B cell (primary cell): ENCODE measurements at regions not wholly inside any gene's neighbourhood (a gene's known extent, or its start where the extent isn't known, plus 50 kb on each side); places are given as distances from the start of the nearest gene placed in this dataset.

Experiments used
- ATAC-seq: fragments of 200-7000 bp; cut with Tn5 transposase; one replicate; pipeline ENCODE4 v1.10.0; 2021; ENCODE audit warnings: low read depth, mild to moderate bottlenecking, moderate number of reproducible peaks, moderate library complexity
- CTCF ChIA-PET: fragments of 350-600 bp; sonication (Branson Sonifier 250); formaldehyde crosslinking; loops from one replicate; lab custom pipeline; 2021; ENCODE audit warnings: antibody characterized with exemption, inconsistent platforms; lab: Charles Lee
- POLR2A ChIA-PET: fragments of 350-600 bp; sonication (Branson Sonifier 250); formaldehyde crosslinking; loops from one replicate; lab custom pipeline; 2021; ENCODE audit warnings: antibody characterized with exemption; lab: Charles Lee
- DNase-seq: peaks from one replicate; pipeline ENCODE4 v3.0.0; 2013
- H2AFZ ChIP-seq: 2 replicates; pipeline ENCODE4 v1.6.1; 2012; ENCODE audit warnings: mild to moderate bottlenecking, low read depth, low read length; ENCODE audit not compliant: insufficient read depth, poor library complexity, severe bottlenecking
- H3K27ac ChIP-seq, 2 donors: 1 replicate in 1 of 2; 2 replicates in 1 of 2; pipeline ENCODE4 v1.5.1; 2012 to 2013; ENCODE audit warnings: low read length in 2 of 2, mild to moderate bottlenecking in 2 of 2, moderate library complexity in 1 of 2
- H3K27me3 ChIP-seq, 4 experiments: fragments of 200-600 bp in 1 of 4; sonication (generic) in 1 of 4; replicated peaks in 1 of 4; 1 replicate in 2 of 4; 2 replicates in 2 of 4; pipeline versions ENCODE4 v1.6.1 to v1.7.0; 2013 to 2016; ENCODE audit warnings: low read length in 3 of 4, mild to moderate bottlenecking in 2 of 4, mixed read lengths in 1 of 4, moderate library complexity in 1 of 4; ENCODE audit not compliant: insufficient read depth in 4 of 4, control insufficient read depth in 3 of 4; ENCODE audit errors: control extremely low read depth in 1 of 4
- H3K36me3 ChIP-seq, 2 experiments: replicated peaks in 1 of 2; 1 replicate in 1 of 2; 2 replicates in 1 of 2; pipeline versions ENCODE4 v1.6.1 to v1.7.1; 2013; ENCODE audit warnings: low read length in 1 of 2; ENCODE audit not compliant: insufficient read depth in 2 of 2, control insufficient read depth in 1 of 2; ENCODE audit errors: control extremely low read depth in 1 of 2, extremely low read depth in 1 of 2
- H3K4me1 ChIP-seq, 2 donors: fragments of 200-600 bp in 1 of 2; sonication (generic) in 1 of 2; 1 replicate in 1 of 2; 2 replicates in 1 of 2; pipeline versions ENCODE4 v1.5.1 to v1.6.1; 2013 to 2017; ENCODE audit warnings: low read length in 2 of 2; ENCODE audit not compliant: control insufficient read depth in 2 of 2, insufficient read depth in 2 of 2
- H3K4me2 ChIP-seq: replicated peaks from 2 replicates; pipeline ENCODE3; 2012; ENCODE audit warnings: mild to moderate bottlenecking, low read depth, low read length; ENCODE audit not compliant: poor library complexity, severe bottlenecking
- H3K4me3 ChIP-seq, 5 experiments: fragments of 200-600 bp in 1 of 5; sonication (generic) in 1 of 5; 1 replicate in 3 of 5; 2 replicates in 2 of 5; pipeline versions ENCODE4 v1.5.1 to v1.7.0; 2011 to 2016; ENCODE audit warnings: low read length in 4 of 5, mild to moderate bottlenecking in 4 of 5, low read depth in 2 of 5, control low read depth in 1 of 5, moderate library complexity in 1 of 5; ENCODE audit not compliant: insufficient read depth in 1 of 5; ENCODE audit errors: control extremely low read depth in 1 of 5, extremely low read depth in 1 of 5
- H3K79me2 ChIP-seq: fragments of 200-600 bp; sonication (generic); one replicate; pipeline ENCODE4 v1.6.0; 2016; ENCODE audit warnings: low read length; ENCODE audit not compliant: control insufficient read depth, insufficient read depth
- H3K9ac ChIP-seq: fragments of 200-600 bp; sonication (generic); 2 replicates; pipeline ENCODE4 v1.6.1; 2017; ENCODE audit warnings: mild to moderate bottlenecking, low read length, moderate library complexity
- H3K9me3 ChIP-seq, 3 donors: one replicate each; pipeline versions ENCODE4 v1.6.1 to v1.7.1; 2013; ENCODE audit warnings: low read length in 2 of 3; ENCODE audit not compliant: control insufficient read depth in 2 of 3, insufficient read depth in 1 of 3; ENCODE audit errors: control extremely low read depth in 1 of 3
- H4K20me1 ChIP-seq: 2 replicates; pipeline ENCODE4 v1.6.0; 2012; ENCODE audit warnings: mild to moderate bottlenecking, low read length; ENCODE audit not compliant: insufficient read depth, control insufficient read depth, poor library complexity, severe bottlenecking
- H3K27ac Mint-ChIP-seq: one replicate; pipeline ENCODE4 v1.8.0; 2021; ENCODE audit warnings: mixed read lengths
- H3K27me3 Mint-ChIP-seq: one replicate; pipeline ENCODE4 v1.8.0; 2021; ENCODE audit warnings: mixed read lengths
- H3K4me1 Mint-ChIP-seq: one replicate; pipeline ENCODE4 v1.8.0; 2021; ENCODE audit warnings: mixed read lengths
- H3K4me3 Mint-ChIP-seq: one replicate; pipeline ENCODE4 v1.8.0; 2021; ENCODE audit warnings: mixed read lengths
- H3K9me3 Mint-ChIP-seq: one replicate; pipeline ENCODE4 v1.8.0; 2022; ENCODE audit warnings: mixed read lengths; ENCODE audit not compliant: insufficient read depth
- CTCF ChIP-seq: fragments of 200-600 bp; IDR thresholded peaks from one replicate; pipeline ENCODE4 v1.8.0; 2022; ENCODE audit warnings: antibody characterized with exemption, mild to moderate bottlenecking
- EZH2 ChIP-seq: IDR thresholded peaks from 2 replicates; pipeline ENCODE4 v1.6.1; 2012; ENCODE audit warnings: borderline replicate concordance, low read depth, mild to moderate bottlenecking, moderate library complexity, low read length; ENCODE audit not compliant: insufficient read depth, poor library complexity, severe bottlenecking
- WGBS: methylation state at CpG from one replicate; pipeline ENCODE4 v1.1.5; 2013; ENCODE audit warnings: missing lambda C conversion rate; ENCODE audit not compliant: insufficient coverage; 5-methylcytosine and 5-hydroxymethylcytosine counted together
- intact Hi-C: fragments of 100-400 bp; cut with micrococcal nuclease; formaldehyde crosslinking; loops from one replicate; pipeline ENCODE4 v1.10.0; 2022

GRCh38 chr3:72203105-72203504 lies 418.2 kb upstream of the PROK2 start:
- Histone ChIP-seq H3K27ac (no peak overlapping the region), H3K4me2 (no peak overlapping the region), H4K20me1 (no peaks in the 10 kb centered on the region), H3K9me3 (peaks cover 4 to 22% (median 14%) of the 10 kb centered on the region in 3 donors), H3K4me3 (no peak overlapping the region), H3K27me3 (peaks cover 0 to 14% (median 6%) of the 10 kb centered on the region in 4 experiments), H3K4me1 (peaks cover 0 to 4% of the 10 kb centered on the region in 2 donors), H3K9ac (no peak overlapping the region), H3K36me3 (no peaks in the 10 kb centered on the region), H2AFZ (no peak overlapping the region), H3K79me2 (no peaks in the 10 kb centered on the region)
- POLR2A ChIA-PET, result no interaction called here
- Mint-ChIP-seq H3K4me1 (no peaks in the 10 kb centered on the region), H3K27me3 (peaks cover 26% of the 10 kb centered on the region), H3K9me3 (peaks cover 7% of the 10 kb centered on the region), H3K4me3 (no peak overlapping the region), H3K27ac (no peak overlapping the region)
- intact Hi-C loops, result no loop called here
- ATAC-seq, result no peak
- CTCF ChIA-PET, result no interaction called here
- TF ChIP-seq CTCF (no peak), EZH2 (no peak)
- DNase-seq, result no peak
- WGBS, result 94% methylated on average over 4 of the region's 4 CpGs

- Histone ChIP-seq H2AFZ (no peak overlapping the region), H3K36me3 (no peaks in the 10 kb centered on the region), H3K4me1 (peaks cover 0 to 4% of the 10 kb centered on the region in 2 donors), H3K27ac (no peak overlapping the region), H3K27me3 (peaks cover 0 to 14% (median 6%) of the 10 kb centered on the region in 4 experiments), H3K9ac (no peak overlapping the region), H3K79me2 (no peaks in the 10 kb centered on the region), H3K9me3 (peaks cover 4 to 22% (median 14%) of the 10 kb centered on the region in 3 donors), H4K20me1 (no peaks in the 10 kb centered on the region), H3K4me3 (no peak overlapping the region), H3K4me2 (no peak overlapping the region)
- Mint-ChIP-seq H3K27ac (no peak overlapping the region), H3K4me3 (no peak overlapping the region), H3K4me1 (no peaks in the 10 kb centered on the region), H3K27me3 (peaks cover 18% of the 10 kb centered on the region), H3K9me3 (peaks cover 7% of the 10 kb centered on the region)
- ChIA-PET CTCF (no interaction called here), POLR2A (no interaction called here)
- DNase-seq, result no peak
- intact Hi-C loops, result no loop called here
- no CpG with 5 or more reads among the region's 1 CpG for WGBS
- no peak for TF ChIP-seq EZH2
- no peak for TF ChIP-seq CTCF
- ATAC-seq, result no peak
Observed at GRCh38 chr3:72200332-72200731, 415.4 kb upstream of the PROK2 start.
